HEK293 (cell line): ENCODE measurements at regions not wholly inside any gene's neighbourhood (a gene's known extent, or its start where the extent isn't known, plus 50 kb on each side); places are given as distances from the start of the nearest gene placed in this dataset.

Source experiments
- CTCF ChIA-PET: fragments of 350-600 bp; formaldehyde crosslinking; extraction: SDS; loops from one replicate; lab custom pipeline; 2021; ENCODE audit warnings: antibody characterized with exemption; lab: Yijun Ruan, JAX
- POLR2A ChIA-PET: fragments of 300-600 bp; formaldehyde crosslinking; extraction: SDS; loops from one replicate; lab custom pipeline; 2020; ENCODE audit warnings: antibody characterized with exemption, inconsistent platforms; lab: Yijun Ruan, JAX
- H3K27ac ChIP-seq: fragments of 200-500 bp; sonication (Bioruptor generic); 2 replicates; pipeline ENCODE4 v1.5.1; 2014; ENCODE audit warnings: low read depth, low read length, control low read depth, inconsistent platforms; ENCODE audit errors: extremely low read depth
- H3K36me3 ChIP-seq, 2 experiments: fragments of 200-500 bp in 1 of 2; sonication (Bioruptor generic) in 1 of 2; 1 replicate in 1 of 2; 2 replicates in 1 of 2; pipeline ENCODE4 v1.5.1; 2014 to 2017; ENCODE audit warnings: inconsistent platforms in 2 of 2, low read length in 2 of 2; ENCODE audit not compliant: control insufficient read depth in 2 of 2, insufficient read depth in 1 of 2
- H3K4me1 ChIP-seq: fragments of 200-500 bp; sonication (Bioruptor generic); 2 replicates; pipeline ENCODE4 v1.5.1; 2014; ENCODE audit warnings: mild to moderate bottlenecking, low read length, inconsistent platforms; ENCODE audit not compliant: control insufficient read depth, insufficient read depth
- H3K4me3 ChIP-seq: 2 replicates; pipeline ENCODE4 v1.5.1; 2011; ENCODE audit warnings: low read depth, mild to moderate bottlenecking, control low read depth, low read length, moderate library complexity
- H3K9me3 ChIP-seq: fragments of 200-500 bp; sonication (Bioruptor generic); 2 replicates; pipeline ENCODE4 v1.5.1; 2014; ENCODE audit warnings: low read depth, low read length, inconsistent platforms; ENCODE audit not compliant: control insufficient read depth, insufficient read depth
- GLIS2 ChIP-seq: fragments of 450-650 bp; formaldehyde crosslinking; IDR thresholded peaks from 2 replicates; pipeline ENCODE4 v1.5.1; 2016; ENCODE audit warnings: missing biosample characterization, missing genetic modification characterization
- KLF16 ChIP-seq: fragments of 450-650 bp; formaldehyde crosslinking; IDR thresholded peaks from 2 replicates; pipeline ENCODE4 v1.5.1; 2017; ENCODE audit warnings: missing biosample characterization, missing genetic modification characterization
- MZF1 ChIP-seq: fragments of 450-650 bp; formaldehyde crosslinking; IDR thresholded peaks from 2 replicates; pipeline ENCODE4 v1.5.1; 2017; ENCODE audit warnings: missing biosample characterization, missing genetic modification characterization, borderline replicate concordance
- RBAK ChIP-seq: fragments of 450-650 bp; formaldehyde crosslinking; IDR thresholded peaks from 2 replicates; pipeline ENCODE4 v1.5.1; 2016; ENCODE audit warnings: missing biosample characterization, missing genetic modification characterization
- REPIN1 ChIP-seq: fragments of 450-650 bp; formaldehyde crosslinking; IDR thresholded peaks from 2 replicates; pipeline ENCODE4 v1.5.1; 2017; ENCODE audit warnings: missing biosample characterization, missing genetic modification characterization, low read depth
- ZBTB17 ChIP-seq: fragments of 450-650 bp; formaldehyde crosslinking; IDR thresholded peaks from 2 replicates; pipeline ENCODE4 v1.5.1; 2016; ENCODE audit warnings: missing biosample characterization, missing genetic modification characterization
- ZNF112 ChIP-seq: fragments of 450-650 bp; formaldehyde crosslinking; IDR thresholded peaks from 2 replicates; pipeline ENCODE4 v1.5.0; 2017; ENCODE audit warnings: missing biosample characterization, missing genetic modification characterization
- ZNF302 ChIP-seq: fragments of 450-650 bp; formaldehyde crosslinking; IDR thresholded peaks from 2 replicates; pipeline ENCODE4 v1.5.1; 2016; ENCODE audit warnings: missing biosample characterization, missing genetic modification characterization, low read depth
- ZNF473 ChIP-seq: fragments of 450-650 bp; formaldehyde crosslinking; IDR thresholded peaks from 2 replicates; pipeline ENCODE4 v1.5.1; 2017; ENCODE audit warnings: missing biosample characterization, missing genetic modification characterization
- ZNF561 ChIP-seq: fragments of 450-650 bp; IDR thresholded peaks from 2 replicates; pipeline ENCODE4 v1.5.1; 2018; ENCODE audit warnings: missing biosample characterization, missing genetic modification characterization, borderline replicate concordance
- ZNF747 ChIP-seq: fragments of 450-650 bp; formaldehyde crosslinking; IDR thresholded peaks from 2 replicates; pipeline ENCODE4 v1.5.1; 2016; ENCODE audit warnings: missing biosample characterization, missing genetic modification characterization
- ZNF76 ChIP-seq: fragments of 450-650 bp; formaldehyde crosslinking; IDR thresholded peaks from 2 replicates; pipeline ENCODE4; 2016; ENCODE audit warnings: low read depth, missing biosample characterization, missing genetic modification characterization, borderline replicate concordance
- TF ChIP-seq, protein P1 (sequence below): fragments of 450-650 bp; formaldehyde crosslinking; IDR thresholded peaks from 2 replicates; pipeline ENCODE4 v1.5.1; 2016; ENCODE audit warnings: missing biosample characterization, missing genetic modification characterization, low read depth
- TF ChIP-seq, protein P2 (sequence below): fragments of 450-650 bp; formaldehyde crosslinking; conservative IDR thresholded peaks from 2 replicates; pipeline ENCODE4 v1.5.1; 2016; ENCODE audit warnings: low read depth, missing biosample characterization, missing genetic modification characterization
- TF ChIP-seq, protein P3 (sequence below): fragments of 450-650 bp; formaldehyde crosslinking; IDR thresholded peaks from 2 replicates; pipeline ENCODE4 v1.5.1; 2016; ENCODE audit warnings: missing biosample characterization, missing genetic modification characterization

DNA sequence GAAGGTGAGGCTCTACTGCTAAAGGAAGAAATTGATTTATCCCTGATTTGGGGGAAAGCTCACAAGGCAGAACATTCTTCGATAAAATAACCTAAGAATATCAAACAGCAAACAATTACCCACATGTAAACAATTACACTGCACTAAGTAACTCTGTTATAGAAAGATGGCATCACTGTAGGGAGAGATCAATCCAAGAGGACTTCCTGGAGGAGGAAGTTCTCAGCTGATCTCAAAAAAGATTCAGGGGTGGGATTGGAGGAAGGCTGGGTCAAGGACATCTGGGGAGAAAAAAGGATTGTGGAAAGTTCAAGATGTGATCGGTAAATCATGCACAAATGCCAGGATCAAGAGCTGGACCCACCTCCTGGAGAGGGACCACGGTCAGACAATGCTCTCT, 361.0 kb upstream of the SULF2 start:
- no peaks in the 10 kb centered on the region for H3K9me3 ChIP-seq
- no peaks in the 10 kb centered on the region for H3K36me3 ChIP-seq
- H3K4me1 ChIP-seq, result no peaks in the 10 kb centered on the region
- H3K27ac ChIP-seq, result no peak overlapping the region
- no peak overlapping the region for H3K4me3 ChIP-seq
- CTCF ChIA-PET, result no interaction called here
- POLR2A ChIA-PET, result no interaction called here
- TF ChIP-seq REPIN1 (tag by site-specific recombination) (no peak), KLF16 (tag by site-specific recombination) (no peak), MZF1 (tag by site-specific recombination) (no peak), RBAK (tag by site-specific recombination) (no peak), ZNF302 (tag by site-specific recombination) (no peak), ZNF561 (tag by site-specific recombination) (no peak), ZNF747 (no peak), ZNF473 (no peak)
- TF ChIP-seq, protein P1, sequence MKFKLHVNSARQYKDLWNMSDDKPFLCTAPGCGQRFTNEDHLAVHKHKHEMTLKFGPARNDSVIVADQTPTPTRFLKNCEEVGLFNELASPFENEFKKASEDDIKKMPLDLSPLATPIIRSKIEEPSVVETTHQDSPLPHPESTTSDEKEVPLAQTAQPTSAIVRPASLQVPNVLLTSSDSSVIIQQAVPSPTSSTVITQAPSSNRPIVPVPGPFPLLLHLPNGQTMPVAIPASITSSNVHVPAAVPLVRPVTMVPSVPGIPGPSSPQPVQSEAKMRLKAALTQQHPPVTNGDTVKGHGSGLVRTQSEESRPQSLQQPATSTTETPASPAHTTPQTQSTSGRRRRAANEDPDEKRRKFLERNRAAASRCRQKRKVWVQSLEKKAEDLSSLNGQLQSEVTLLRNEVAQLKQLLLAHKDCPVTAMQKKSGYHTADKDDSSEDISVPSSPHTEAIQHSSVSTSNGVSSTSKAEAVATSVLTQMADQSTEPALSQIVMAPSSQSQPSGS, result no peak
- TF ChIP-seq, all 188 proteins: peak for 0

DNA sequence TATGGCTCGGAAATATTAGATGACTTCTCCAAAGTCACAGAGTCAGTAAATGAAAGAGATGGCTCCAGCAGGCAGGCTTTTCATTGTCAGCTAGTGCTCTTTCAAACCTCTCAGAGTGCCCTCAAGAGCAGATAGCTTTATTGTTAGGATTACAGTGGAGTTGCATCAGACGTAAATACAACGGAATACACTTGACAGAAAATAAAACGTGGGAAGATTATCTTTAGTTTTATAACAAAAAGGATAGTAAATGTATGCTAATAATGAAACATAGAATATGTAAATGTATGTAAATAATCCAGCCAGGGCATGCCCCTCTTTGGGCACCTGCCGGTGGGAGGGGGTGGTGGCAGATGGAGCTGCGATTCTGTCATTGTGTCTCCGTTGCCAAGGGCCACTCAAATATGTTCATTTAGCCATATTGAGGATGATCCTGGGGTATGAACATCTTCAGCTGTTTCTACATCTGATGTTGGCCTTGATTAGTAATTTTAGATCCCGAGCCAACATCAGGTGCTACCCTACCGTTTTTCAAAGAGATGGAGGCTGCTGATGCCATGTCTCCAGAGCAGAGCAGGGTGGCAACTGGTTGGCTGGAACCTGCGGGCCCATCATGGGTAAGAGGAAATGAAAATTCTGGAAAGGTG, 358.3 kb upstream of the SULF2 start:
- H3K36me3 ChIP-seq, result no peaks in the 10 kb centered on the region
- no peak overlapping the region for H3K4me3 ChIP-seq
- no peak overlapping the region for H3K27ac ChIP-seq
- POLR2A ChIA-PET, result no interaction called here
- CTCF ChIA-PET, result no interaction called here
- peak; percentile 32; the same call in 1 of the 2 replicates for TF ChIP-seq ZBTB17 (tag by site-specific recombination)
- TF ChIP-seq, protein P2, sequence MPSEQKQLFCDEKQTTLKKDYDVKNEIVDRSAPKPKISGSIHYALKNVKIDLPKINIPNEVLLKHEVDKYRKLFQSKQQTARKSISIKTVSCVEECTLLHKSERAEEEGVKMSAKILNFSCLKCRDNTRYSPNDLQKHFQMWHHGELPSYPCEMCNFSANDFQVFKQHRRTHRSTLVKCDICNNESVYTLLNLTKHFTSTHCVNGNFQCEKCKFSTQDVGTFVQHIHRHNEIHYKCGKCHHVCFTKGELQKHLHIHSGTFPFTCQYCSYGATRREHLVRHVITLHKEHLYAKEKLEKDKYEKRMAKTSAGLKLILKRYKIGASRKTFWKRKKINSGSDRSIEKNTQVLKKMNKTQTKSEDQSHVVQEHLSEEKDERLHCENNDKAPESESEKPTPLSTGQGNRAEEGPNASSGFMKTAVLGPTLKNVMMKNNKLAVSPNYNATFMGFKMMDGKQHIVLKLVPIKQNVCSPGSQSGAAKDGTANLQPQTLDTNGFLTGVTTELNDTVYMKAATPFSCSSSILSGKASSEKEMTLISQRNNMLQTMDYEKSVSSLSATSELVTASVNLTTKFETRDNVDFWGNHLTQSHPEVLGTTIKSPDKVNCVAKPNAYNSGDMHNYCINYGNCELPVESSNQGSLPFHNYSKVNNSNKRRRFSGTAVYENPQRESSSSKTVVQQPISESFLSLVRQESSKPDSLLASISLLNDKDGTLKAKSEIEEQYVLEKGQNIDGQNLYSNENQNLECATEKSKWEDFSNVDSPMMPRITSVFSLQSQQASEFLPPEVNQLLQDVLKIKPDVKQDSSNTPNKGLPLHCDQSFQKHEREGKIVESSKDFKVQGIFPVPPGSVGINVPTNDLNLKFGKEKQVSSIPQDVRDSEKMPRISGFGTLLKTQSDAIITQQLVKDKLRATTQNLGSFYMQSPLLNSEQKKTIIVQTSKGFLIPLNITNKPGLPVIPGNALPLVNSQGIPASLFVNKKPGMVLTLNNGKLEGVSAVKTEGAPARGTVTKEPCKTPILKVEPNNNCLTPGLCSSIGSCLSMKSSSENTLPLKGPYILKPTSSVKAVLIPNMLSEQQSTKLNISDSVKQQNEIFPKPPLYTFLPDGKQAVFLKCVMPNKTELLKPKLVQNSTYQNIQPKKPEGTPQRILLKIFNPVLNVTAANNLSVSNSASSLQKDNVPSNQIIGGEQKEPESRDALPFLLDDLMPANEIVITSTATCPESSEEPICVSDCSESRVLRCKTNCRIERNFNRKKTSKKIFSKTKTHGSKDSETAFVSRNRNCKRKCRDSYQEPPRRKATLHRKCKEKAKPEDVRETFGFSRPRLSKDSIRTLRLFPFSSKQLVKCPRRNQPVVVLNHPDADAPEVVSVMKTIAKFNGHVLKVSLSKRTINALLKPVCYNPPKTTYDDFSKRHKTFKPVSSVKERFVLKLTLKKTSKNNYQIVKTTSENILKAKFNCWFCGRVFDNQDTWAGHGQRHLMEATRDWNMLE (tag by site-specific recombination), result 0 out of 2 replicates have a peak, but pooled peaks have one; percentile 26
- no peak for TF ChIP-seq ZNF112
- no peak for TF ChIP-seq GLIS2 (tag by site-specific recombination)
- TF ChIP-seq, protein P3, sequence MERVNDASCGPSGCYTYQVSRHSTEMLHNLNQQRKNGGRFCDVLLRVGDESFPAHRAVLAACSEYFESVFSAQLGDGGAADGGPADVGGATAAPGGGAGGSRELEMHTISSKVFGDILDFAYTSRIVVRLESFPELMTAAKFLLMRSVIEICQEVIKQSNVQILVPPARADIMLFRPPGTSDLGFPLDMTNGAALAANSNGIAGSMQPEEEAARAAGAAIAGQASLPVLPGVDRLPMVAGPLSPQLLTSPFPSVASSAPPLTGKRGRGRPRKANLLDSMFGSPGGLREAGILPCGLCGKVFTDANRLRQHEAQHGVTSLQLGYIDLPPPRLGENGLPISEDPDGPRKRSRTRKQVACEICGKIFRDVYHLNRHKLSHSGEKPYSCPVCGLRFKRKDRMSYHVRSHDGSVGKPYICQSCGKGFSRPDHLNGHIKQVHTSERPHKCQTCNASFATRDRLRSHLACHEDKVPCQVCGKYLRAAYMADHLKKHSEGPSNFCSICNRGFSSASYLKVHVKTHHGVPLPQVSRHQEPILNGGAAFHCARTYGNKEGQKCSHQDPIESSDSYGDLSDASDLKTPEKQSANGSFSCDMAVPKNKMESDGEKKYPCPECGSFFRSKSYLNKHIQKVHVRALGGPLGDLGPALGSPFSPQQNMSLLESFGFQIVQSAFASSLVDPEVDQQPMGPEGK (tag by site-specific recombination), result no peak
- no peak for TF ChIP-seq ZNF76 (tag by site-specific recombination)
- no peaks in the 10 kb centered on the region for H3K4me1 ChIP-seq
- H3K9me3 ChIP-seq, result no peaks in the 10 kb centered on the region
